ENCODE measurements at regions not wholly inside any gene's neighbourhood (a gene's known extent, or its start where the extent isn't known, plus 50 kb on each side); places are given as distances from the start of the nearest gene placed in this dataset.

GRCh38 chrX:16308773-16309172, 141.5 kb downstream of the MAGEB17 start:
- no peak for TF ChIP-seq CTCF (IDR thresholded peaks at IDR 0.05; ENCODE audit: low read depth, low read length)
- TF ChIP-seq EZH2phosphoT487 (IDR thresholded peaks at IDR 0.05; ENCODE audit: low read depth): no peak

Data from OCI-LY3 (cell line).